ENCODE measurements at regions not wholly inside any gene's neighbourhood (a gene's known extent, or its start where the extent isn't known, plus 50 kb on each side); places are given as distances from the start of the nearest gene placed in this dataset.

GRCh38 chr2:8412082-8412481 is 269.8 kb upstream of the ID2 start:
- DNase-seq: peak; percentile 73 to 90
- peak overlapping the region in 2 of 5 donors; percentile 19 to 23 for H3K27ac ChIP-seq
- no peaks in the 10 kb centered on the region for H3K27me3 ChIP-seq
- H3K4me1 ChIP-seq: peaks cover 16 to 35% (median 30%) of the 10 kb centered on the region in 4 donors
- H3K4me3 ChIP-seq: no peak overlapping the region
- H3K9me3 ChIP-seq: no peaks in the 10 kb centered on the region
- intact Hi-C loops (cut with DNase I; ENCODE audit: low total_unique reads): no loop called here
- 31 to 66% (median 42%) methylated on average over 8 to 9 of the region's 9 CpGs for WGBS, 5 donors
- TF ChIP-seq EP300 (IDR thresholded peaks at IDR 0.05) (no peak), POLR2AphosphoS5 (IDR thresholded peaks at IDR 0.05) (no peak), POLR2A (IDR thresholded peaks at IDR 0.05) (no peak), CTCF (IDR thresholded peaks at IDR 0.05) (no peak)
- no peaks in the 10 kb centered on the region for H3K36me3 ChIP-seq

- DNase-seq: peak in 1 of 2 donors; percentile 52
- H3K4me1 ChIP-seq: peaks cover 16 to 35% (median 30%) of the 10 kb centered on the region in 4 donors
- peak overlapping the region in 2 of 5 donors; percentile 19 to 23 for H3K27ac ChIP-seq
- intact Hi-C loops (cut with DNase I; ENCODE audit: low total_unique reads): no loop called here
- H3K36me3 ChIP-seq: no peaks in the 10 kb centered on the region
- no peaks in the 10 kb centered on the region for H3K9me3 ChIP-seq
- H3K27me3 ChIP-seq: no peaks in the 10 kb centered on the region
- WGBS, 5 donors: 61 to 80% (median 77%) methylated on average over 4 of the region's 4 CpGs
- no peak for TF ChIP-seq POLR2A (IDR thresholded peaks at IDR 0.05)
- TF ChIP-seq CTCF (IDR thresholded peaks at IDR 0.05): no peak
- TF ChIP-seq EP300 (IDR thresholded peaks at IDR 0.05): no peak
- TF ChIP-seq POLR2AphosphoS5 (IDR thresholded peaks at IDR 0.05): no peak
- H3K4me3 ChIP-seq: no peak overlapping the region
Measured at GRCh38 chr2:8412586-8412985, 269.3 kb upstream of the ID2 start.

- TF ChIP-seq POLR2AphosphoS5 (IDR thresholded peaks at IDR 0.05) (peak in 1 of 3 donors; percentile 37), EP300 (IDR thresholded peaks at IDR 0.05) (no peak), CTCF (IDR thresholded peaks at IDR 0.05) (no peak)
- intact Hi-C loops (cut with DNase I; ENCODE audit: low total_unique reads): no loop called here
- H3K36me3 ChIP-seq: no peaks in the 10 kb centered on the region
- no peak overlapping the region for H3K4me3 ChIP-seq
- H3K4me1 ChIP-seq: peaks cover 16 to 35% (median 30%) of the 10 kb centered on the region in 4 donors
- H3K27ac ChIP-seq: peak overlapping the region in 1 of 5 donors; percentile 23
- no peaks in the 10 kb centered on the region for H3K27me3 ChIP-seq
- no peaks in the 10 kb centered on the region for H3K9me3 ChIP-seq
- WGBS, 5 donors: 25 to 58% (median 43%) methylated on average over 6 of the region's 6 CpGs
- peak; percentile 51 to 59 for DNase-seq
Measured at GRCh38 chr2:8413589-8414135, 268.2 kb upstream of the ID2 start.

- Histone ChIP-seq H3K36me3 (no peaks in the 10 kb centered on the region), H3K27ac (no peak overlapping the region), H3K4me1 (peaks cover 16 to 27% (median 27%) of the 10 kb centered on the region in 4 donors), H3K4me3 (no peak overlapping the region), H3K27me3 (no peaks in the 10 kb centered on the region), H3K9me3 (no peaks in the 10 kb centered on the region)
- no peak for DNase-seq
- intact Hi-C loops (cut with DNase I; ENCODE audit: low total_unique reads): no loop called here
- no peak for TF ChIP-seq CTCF (IDR thresholded peaks at IDR 0.05)
- TF ChIP-seq POLR2AphosphoS5 (IDR thresholded peaks at IDR 0.05): no peak
- TF ChIP-seq EP300 (IDR thresholded peaks at IDR 0.05): no peak
- no peak for TF ChIP-seq POLR2A (IDR thresholded peaks at IDR 0.05)
- WGBS, 5 donors: 82 to 93% (median 87%) methylated on average over 13 of the region's 13 CpGs
Measured at GRCh38 chr2:8414946-8415879, 266.6 kb upstream of the ID2 start.
